ENCODE measurements at regions not wholly inside any gene's neighbourhood (a gene's known extent, or its start where the extent isn't known, plus 50 kb on each side); places are given as distances from the start of the nearest gene placed in this dataset.
"Not testable (repeated sequence)": the region's sequence is repeated elsewhere in the genome, so short reads cannot be mapped to it uniquely, and the experiment has no call there.

DNA sequence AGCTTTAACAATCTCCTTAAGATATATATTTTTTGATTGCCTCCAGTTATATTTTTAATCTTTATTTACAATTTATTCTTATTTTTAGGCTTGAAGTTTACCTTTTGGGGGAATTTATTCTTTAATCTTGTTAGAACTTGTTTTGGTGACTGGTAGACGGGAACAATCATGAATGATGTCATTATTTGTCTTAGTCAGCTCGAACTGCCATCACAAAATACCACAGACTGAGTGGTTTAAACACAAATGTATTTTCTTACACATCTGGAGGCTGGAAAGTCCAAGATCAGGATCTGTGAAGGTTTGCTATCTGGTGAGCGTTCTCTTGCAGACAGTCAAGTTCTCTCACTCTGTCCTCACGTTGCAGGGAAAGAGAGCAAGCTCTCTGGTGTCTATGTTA lies 639.5 kb upstream of the SEMA6D start:
- DNase-seq (ENCODE audit: low read depth, low spot score); intact Hi-C loops (cut with micrococcal nuclease; ENCODE audit: unreplicated experiment); H3K9me3 ChIP-seq (ENCODE audit: control insufficient read depth, insufficient read depth, low read depth, low read length): not testable (repeated sequence)

GRCh38 chr15:47095833-47096232 lies 621.5 kb upstream of the SEMA6D start:
- no peak overlapping the region for H3K27ac ChIP-seq (ENCODE audit: low read length)
- CTCF ChIA-PET = no interaction called here
- H3K27me3 ChIP-seq (ENCODE audit: control insufficient read depth, insufficient read depth, low read length) = no peaks in the 10 kb centered on the region
- intact Hi-C loops (cut with micrococcal nuclease; ENCODE audit: unreplicated experiment) = no loop called here
- H3K9me3 ChIP-seq (ENCODE audit: control insufficient read depth, insufficient read depth, low read depth, low read length) = no peaks in the 10 kb centered on the region
- no peaks in the 10 kb centered on the region for H3K36me3 ChIP-seq (ENCODE audit: control insufficient read depth, insufficient read depth, low read length)
- BruUV-seq (replicated peaks) = no TSS peak
- H3K4me3 ChIP-seq (ENCODE audit: low read depth in 2 of 2, low read length in 2 of 2) = no peak overlapping the region
- H3K4me1 ChIP-seq (ENCODE audit: control insufficient read depth, insufficient read depth, low read length) = no peaks in the 10 kb centered on the region
- ATAC-seq (no peak), DNase-seq (ENCODE audit: low read depth, low spot score) (no peak)
- POLR2A ChIA-PET = no interaction called here
- in situ Hi-C loops (cut with HindIII; ENCODE audit: low pct_unique_long_range_greater_than_20kb, low sequenced_read_pairs) = no loop called here
- TF ChIP-seq TCF7L2 (IDR thresholded peaks at IDR 0.05; ENCODE audit: low read depth, low read length) = no peak
- TF ChIP-seq, protein P1, sequence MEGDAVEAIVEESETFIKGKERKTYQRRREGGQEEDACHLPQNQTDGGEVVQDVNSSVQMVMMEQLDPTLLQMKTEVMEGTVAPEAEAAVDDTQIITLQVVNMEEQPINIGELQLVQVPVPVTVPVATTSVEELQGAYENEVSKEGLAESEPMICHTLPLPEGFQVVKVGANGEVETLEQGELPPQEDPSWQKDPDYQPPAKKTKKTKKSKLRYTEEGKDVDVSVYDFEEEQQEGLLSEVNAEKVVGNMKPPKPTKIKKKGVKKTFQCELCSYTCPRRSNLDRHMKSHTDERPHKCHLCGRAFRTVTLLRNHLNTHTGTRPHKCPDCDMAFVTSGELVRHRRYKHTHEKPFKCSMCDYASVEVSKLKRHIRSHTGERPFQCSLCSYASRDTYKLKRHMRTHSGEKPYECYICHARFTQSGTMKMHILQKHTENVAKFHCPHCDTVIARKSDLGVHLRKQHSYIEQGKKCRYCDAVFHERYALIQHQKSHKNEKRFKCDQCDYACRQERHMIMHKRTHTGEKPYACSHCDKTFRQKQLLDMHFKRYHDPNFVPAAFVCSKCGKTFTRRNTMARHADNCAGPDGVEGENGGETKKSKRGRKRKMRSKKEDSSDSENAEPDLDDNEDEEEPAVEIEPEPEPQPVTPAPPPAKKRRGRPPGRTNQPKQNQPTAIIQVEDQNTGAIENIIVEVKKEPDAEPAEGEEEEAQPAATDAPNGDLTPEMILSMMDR (IDR thresholded peaks at IDR 0.05) = no peak

More for the DNA sequence above, 639.5 kb upstream of the SEMA6D start:
- ATAC-seq; in situ Hi-C loops (cut with HindIII; ENCODE audit: low pct_unique_long_range_greater_than_20kb, low sequenced_read_pairs); CTCF ChIA-PET; BruUV-seq (replicated peaks); H3K4me1 ChIP-seq (ENCODE audit: control insufficient read depth, insufficient read depth, low read length); H3K36me3 ChIP-seq (ENCODE audit: control insufficient read depth, insufficient read depth, low read length); H3K27me3 ChIP-seq (ENCODE audit: control insufficient read depth, insufficient read depth, low read length); H3K27ac ChIP-seq (ENCODE audit: low read length); H3K4me3 ChIP-seq (ENCODE audit: low read depth in 2 of 2, low read length in 2 of 2); POLR2A ChIA-PET: not testable (repeated sequence)

GRCh38 chr15:47098526-47098925 lies 618.8 kb upstream of the SEMA6D start:
- DNase-seq (ENCODE audit: low read depth, low spot score); POLR2A ChIA-PET; CTCF ChIA-PET; ATAC-seq; H3K27ac ChIP-seq (ENCODE audit: low read length); intact Hi-C loops (cut with micrococcal nuclease; ENCODE audit: unreplicated experiment); in situ Hi-C loops (cut with HindIII; ENCODE audit: low pct_unique_long_range_greater_than_20kb, low sequenced_read_pairs); H3K4me3 ChIP-seq (ENCODE audit: low read depth in 2 of 2, low read length in 2 of 2); H3K4me1 ChIP-seq (ENCODE audit: control insufficient read depth, insufficient read depth, low read length); H3K9me3 ChIP-seq (ENCODE audit: control insufficient read depth, insufficient read depth, low read depth, low read length); BruUV-seq (replicated peaks); H3K27me3 ChIP-seq (ENCODE audit: control insufficient read depth, insufficient read depth, low read length); H3K36me3 ChIP-seq (ENCODE audit: control insufficient read depth, insufficient read depth, low read length): not testable (repeated sequence)

- H3K9me3 ChIP-seq (ENCODE audit: control insufficient read depth, insufficient read depth, low read depth, low read length); H3K27me3 ChIP-seq (ENCODE audit: control insufficient read depth, insufficient read depth, low read length); in situ Hi-C loops (cut with HindIII; ENCODE audit: low pct_unique_long_range_greater_than_20kb, low sequenced_read_pairs); DNase-seq (ENCODE audit: low read depth, low spot score); H3K4me1 ChIP-seq (ENCODE audit: control insufficient read depth, insufficient read depth, low read length); intact Hi-C loops (cut with micrococcal nuclease; ENCODE audit: unreplicated experiment); H3K36me3 ChIP-seq (ENCODE audit: control insufficient read depth, insufficient read depth, low read length); ATAC-seq; H3K4me3 ChIP-seq (ENCODE audit: low read depth in 2 of 2, low read length in 2 of 2); BruUV-seq (replicated peaks); H3K27ac ChIP-seq (ENCODE audit: low read length); CTCF ChIA-PET; POLR2A ChIA-PET: not testable (repeated sequence)
Measured at GRCh38 chr15:47099801-47100200, 617.5 kb upstream of the SEMA6D start.

DNA sequence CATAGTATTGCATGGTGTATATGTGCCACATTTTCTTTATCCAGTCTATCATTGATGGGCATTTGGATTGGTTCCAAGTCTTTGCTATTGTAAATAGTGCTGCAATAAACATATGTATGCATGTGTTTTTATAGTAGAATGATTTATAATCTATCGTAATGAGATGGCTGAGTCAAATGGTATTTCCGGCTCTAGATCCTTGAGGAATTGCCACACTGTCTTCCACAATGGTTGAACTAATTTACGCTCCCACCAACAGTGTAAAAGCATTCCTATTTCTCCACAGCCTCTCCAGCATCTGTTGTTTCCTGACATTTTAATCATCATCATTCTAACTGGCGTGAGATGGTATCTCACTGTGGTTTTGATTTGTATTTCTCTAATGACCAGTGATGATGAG lies 608.5 kb upstream of the SEMA6D start:
- DNase-seq (ENCODE audit: low read depth, low spot score); CTCF ChIA-PET; H3K4me1 ChIP-seq (ENCODE audit: control insufficient read depth, insufficient read depth, low read length); H3K4me3 ChIP-seq (ENCODE audit: low read depth in 2 of 2, low read length in 2 of 2); BruUV-seq (replicated peaks); intact Hi-C loops (cut with micrococcal nuclease; ENCODE audit: unreplicated experiment); in situ Hi-C loops (cut with HindIII; ENCODE audit: low pct_unique_long_range_greater_than_20kb, low sequenced_read_pairs); ATAC-seq; H3K27ac ChIP-seq (ENCODE audit: low read length); H3K27me3 ChIP-seq (ENCODE audit: control insufficient read depth, insufficient read depth, low read length); H3K36me3 ChIP-seq (ENCODE audit: control insufficient read depth, insufficient read depth, low read length); H3K9me3 ChIP-seq (ENCODE audit: control insufficient read depth, insufficient read depth, low read depth, low read length); POLR2A ChIA-PET: not testable (repeated sequence)
